Ectodermal cell (in vitro differentiated cells): ENCODE measurements at regions not wholly inside any gene's neighbourhood (a gene's known extent, or its start where the extent isn't known, plus 50 kb on each side); places are given as distances from the start of the nearest gene placed in this dataset.

Experiments used
- H3K27ac ChIP-seq: 2 replicates; pipeline ENCODE4 v1.7.0; 2013; ENCODE audit warnings: mild to moderate bottlenecking, low read depth, low read length; ENCODE audit not compliant: insufficient read depth, poor library complexity, severe bottlenecking
- H3K27me3 ChIP-seq: 2 replicates; pipeline ENCODE4 v1.7.0; 2013; ENCODE audit warnings: mild to moderate bottlenecking, low read length; ENCODE audit not compliant: insufficient read depth, control insufficient read depth, poor library complexity, severe bottlenecking
- H3K36me3 ChIP-seq: one replicate; pipeline ENCODE4 v1.7.0; 2013; ENCODE audit warnings: low read length; ENCODE audit not compliant: control insufficient read depth, insufficient read depth
- H3K4me1 ChIP-seq: one replicate; pipeline ENCODE4 v1.7.0; 2013; ENCODE audit warnings: low read length; ENCODE audit not compliant: control insufficient read depth, insufficient read depth
- H3K4me3 ChIP-seq: 2 replicates; pipeline ENCODE4 v1.7.0; 2013; ENCODE audit warnings: low read depth, low read length, control low read depth; ENCODE audit not compliant: insufficient read depth
- H3K9me3 ChIP-seq: 2 replicates; pipeline ENCODE4 v1.7.0; 2013; ENCODE audit warnings: mild to moderate bottlenecking, low read length, moderate library complexity; ENCODE audit not compliant: control insufficient read depth
- WGBS, 2 experiments: methylation state at CpG; one replicate each; pipeline ENCODE4 v1.1.7; 2013; ENCODE audit warnings: missing lambda C conversion rate in 2 of 2; 5-methylcytosine and 5-hydroxymethylcytosine counted together

GRCh38 chr5:3004361-3005080, 253.0 kb upstream of the IRX2 start:
- no peaks in the 10 kb centered on the region for H3K9me3 ChIP-seq
- H3K4me1 ChIP-seq, result no peaks in the 10 kb centered on the region
- WGBS, 2 experiments, result 93 to 94% methylated on average over 9 of the region's 9 CpGs
- H3K4me3 ChIP-seq, result no peak overlapping the region
- no peaks in the 10 kb centered on the region for H3K36me3 ChIP-seq
- H3K27me3 ChIP-seq, result no peaks in the 10 kb centered on the region
- H3K27ac ChIP-seq, result no peak overlapping the region

DNA sequence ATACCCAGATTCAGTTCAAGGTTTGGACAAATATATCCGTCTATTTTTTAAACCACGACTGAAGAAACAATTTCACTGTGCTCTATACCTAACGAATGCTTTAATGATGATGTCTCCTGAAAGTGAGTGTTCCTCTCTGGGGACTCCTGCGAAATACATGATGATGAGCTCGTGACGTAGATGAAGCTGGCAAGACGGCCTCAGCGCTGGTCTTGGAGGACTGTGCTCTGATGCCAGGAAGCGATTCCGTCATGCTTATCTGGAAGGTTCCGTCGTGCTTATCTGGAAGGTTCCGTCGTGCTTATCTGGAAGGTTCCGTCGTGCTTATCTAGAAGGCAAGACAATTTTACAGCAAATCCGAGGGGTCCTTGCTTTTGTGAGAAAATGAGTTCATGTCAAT, 250.8 kb upstream of the IRX2 start:
- Histone ChIP-seq H3K27me3 (no peaks in the 10 kb centered on the region), H3K9me3 (no peaks in the 10 kb centered on the region), H3K36me3 (no peaks in the 10 kb centered on the region), H3K4me3 (no peak overlapping the region), H3K4me1 (peaks cover 7% of the 10 kb centered on the region), H3K27ac (no peak overlapping the region)
- 93 to 96% methylated on average over 17 of the region's 17 CpGs for WGBS, 2 experiments

DNA sequence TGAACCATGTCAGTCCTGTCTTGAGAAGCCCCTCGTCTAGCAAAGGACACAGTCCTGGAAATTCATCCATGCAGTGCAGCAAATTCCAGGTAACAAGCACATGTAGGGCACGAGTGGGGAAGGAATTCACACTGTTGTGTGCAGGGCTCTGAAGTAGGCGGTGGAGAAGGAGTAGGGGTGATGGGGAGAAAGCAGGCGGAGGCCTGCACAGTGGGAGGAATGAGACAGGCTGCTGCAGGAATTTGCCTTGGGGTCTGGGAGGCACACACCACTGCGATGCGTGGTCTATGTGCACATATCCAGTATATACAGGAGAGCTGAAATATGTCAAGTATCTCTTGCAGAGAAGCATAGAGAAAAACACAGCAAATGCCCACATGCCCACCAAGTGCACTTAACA, 249.2 kb upstream of the IRX2 start:
- 93% methylated on average over 6 of the region's 6 CpGs for WGBS, 2 experiments
- Histone ChIP-seq H3K27me3 (no peaks in the 10 kb centered on the region), H3K36me3 (no peaks in the 10 kb centered on the region), H3K27ac (no peak overlapping the region), H3K9me3 (no peaks in the 10 kb centered on the region), H3K4me1 (peaks cover 7% of the 10 kb centered on the region), H3K4me3 (no peak overlapping the region)

GRCh38 chr5:2999926-3000325, 248.4 kb upstream of the IRX2 start:
- H3K9me3 ChIP-seq, result no peaks in the 10 kb centered on the region
- H3K27me3 ChIP-seq, result no peaks in the 10 kb centered on the region
- H3K36me3 ChIP-seq, result no peaks in the 10 kb centered on the region
- WGBS, 2 experiments, result 89 to 92% methylated on average over 10 to 11 of the region's 11 CpGs
- peaks cover 7% of the 10 kb centered on the region for H3K4me1 ChIP-seq
- H3K27ac ChIP-seq, result no peak overlapping the region
- H3K4me3 ChIP-seq, result no peak overlapping the region

DNA sequence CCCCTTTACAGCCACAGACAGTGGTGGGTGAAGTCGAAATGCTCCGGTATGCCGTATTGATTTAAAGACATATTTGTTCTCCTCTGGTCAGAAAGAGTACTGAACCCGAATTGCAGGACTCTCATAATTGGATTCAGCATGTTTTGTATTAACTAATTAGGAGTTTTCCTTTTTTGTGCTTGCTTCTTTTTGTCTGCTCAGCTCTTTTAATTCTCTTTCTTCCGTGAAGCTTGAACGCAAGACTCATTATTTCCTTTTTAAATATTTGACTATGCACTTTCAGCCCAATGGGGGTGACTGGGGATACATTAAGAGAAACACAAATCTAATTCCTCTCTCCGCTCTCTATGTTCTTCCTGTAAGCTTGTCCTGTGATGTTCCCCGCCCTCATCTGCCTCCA, 246.6 kb upstream of the IRX2 start:
- Histone ChIP-seq H3K4me1 (peaks cover 7% of the 10 kb centered on the region), H3K4me3 (no peak overlapping the region), H3K27ac (no peak overlapping the region), H3K9me3 (no peaks in the 10 kb centered on the region), H3K36me3 (no peaks in the 10 kb centered on the region), H3K27me3 (no peaks in the 10 kb centered on the region)
- 94 to 95% methylated on average over 8 of the region's 8 CpGs for WGBS, 2 experiments

GRCh38 chr5:2997179-2997578, 245.7 kb upstream of the IRX2 start:
- WGBS, 2 experiments, result 63 to 68% methylated on average over 4 of the region's 4 CpGs
- Histone ChIP-seq H3K9me3 (no peaks in the 10 kb centered on the region), H3K27me3 (no peaks in the 10 kb centered on the region)

GRCh38 chr5:2996687-2997086, 245.2 kb upstream of the IRX2 start:
- Histone ChIP-seq H3K27me3 (no peaks in the 10 kb centered on the region), H3K27ac (no peak overlapping the region), H3K9me3 (no peaks in the 10 kb centered on the region), H3K4me3 (no peak overlapping the region), H3K36me3 (no peaks in the 10 kb centered on the region), H3K4me1 (peaks cover 7% of the 10 kb centered on the region)
- WGBS, 2 experiments, result 95 to 96% methylated on average over 9 of the region's 9 CpGs

More at GRCh38 chr5:2997179-2997578, 245.7 kb upstream of the IRX2 start:
- Histone ChIP-seq H3K27ac (no peak overlapping the region), H3K36me3 (no peaks in the 10 kb centered on the region), H3K4me1 (peaks cover 7% of the 10 kb centered on the region), H3K4me3 (no peak overlapping the region)

DNA sequence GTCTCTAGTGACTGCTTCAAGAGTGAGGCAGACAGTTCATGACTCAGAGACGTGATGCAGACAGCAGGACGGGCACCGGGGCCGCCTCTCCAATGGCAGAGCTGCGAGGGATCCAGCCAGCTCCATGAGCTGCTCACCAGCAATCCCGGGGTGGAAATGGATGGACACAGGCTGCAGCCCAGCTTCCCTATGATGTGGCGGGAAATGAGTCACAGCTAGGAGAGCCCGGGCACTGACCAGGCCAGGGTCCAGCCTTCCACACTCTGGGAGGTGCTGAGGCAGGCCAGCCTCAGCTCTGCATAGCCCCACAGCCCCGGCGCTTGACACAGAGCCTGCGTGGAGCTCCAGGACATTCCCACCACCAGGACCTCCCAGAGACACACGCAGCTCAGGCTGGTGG, 244.8 kb upstream of the IRX2 start:
- no peaks in the 10 kb centered on the region for H3K9me3 ChIP-seq
- H3K4me1 ChIP-seq, result peaks cover 7% of the 10 kb centered on the region
- H3K36me3 ChIP-seq, result no peaks in the 10 kb centered on the region
- WGBS, 2 experiments, result 95% methylated on average over 12 of the region's 12 CpGs
- no peak overlapping the region for H3K27ac ChIP-seq
- H3K27me3 ChIP-seq, result no peaks in the 10 kb centered on the region
- H3K4me3 ChIP-seq, result no peak overlapping the region

- Histone ChIP-seq H3K36me3 (no peaks in the 10 kb centered on the region), H3K4me3 (no peak overlapping the region), H3K4me1 (peaks cover 7% of the 10 kb centered on the region), H3K27ac (no peak overlapping the region), H3K9me3 (no peaks in the 10 kb centered on the region), H3K27me3 (no peaks in the 10 kb centered on the region)
- WGBS, 2 experiments, result 91 to 93% methylated on average over 9 of the region's 9 CpGs
These were observed 244.2 kb upstream of the IRX2 start for GRCh38 chr5:2995667-2996066.

- no peaks in the 10 kb centered on the region for H3K36me3 ChIP-seq
- no peak overlapping the region for H3K27ac ChIP-seq
- H3K9me3 ChIP-seq, result no peaks in the 10 kb centered on the region
- H3K4me1 ChIP-seq, result peaks cover 7% of the 10 kb centered on the region
- 92 to 96% methylated on average over 5 of the region's 5 CpGs for WGBS, 2 experiments
- no peak overlapping the region for H3K4me3 ChIP-seq
- no peaks in the 10 kb centered on the region for H3K27me3 ChIP-seq
These were observed 243.6 kb upstream of the IRX2 start for GRCh38 chr5:2995035-2995434.

DNA sequence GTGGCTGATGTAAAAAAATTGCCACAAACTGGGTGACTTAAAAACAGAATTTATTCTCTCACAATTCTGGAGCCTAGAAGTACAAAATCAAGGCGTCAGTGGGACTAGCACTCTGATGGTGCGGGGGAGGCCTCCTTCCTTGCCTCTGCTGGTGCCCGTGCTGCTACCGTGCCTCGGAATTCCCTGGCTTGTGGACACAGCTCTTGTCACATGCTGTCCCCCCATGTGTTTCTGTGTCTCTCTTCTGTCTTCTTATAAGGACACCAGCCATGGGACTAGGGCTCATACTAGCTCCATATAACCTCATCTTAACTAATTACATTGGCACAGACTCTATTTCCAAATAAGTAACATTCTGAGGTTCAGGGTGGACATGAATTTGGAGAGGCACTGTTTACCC, 242.3 kb upstream of the IRX2 start:
- H3K4me3 ChIP-seq, result no peak overlapping the region
- WGBS, 2 experiments, result 85 to 88% methylated on average over 5 of the region's 5 CpGs
- no peaks in the 10 kb centered on the region for H3K9me3 ChIP-seq
- peaks cover 7% of the 10 kb centered on the region for H3K4me1 ChIP-seq
- no peak overlapping the region for H3K27ac ChIP-seq
- H3K36me3 ChIP-seq, result no peaks in the 10 kb centered on the region
- no peaks in the 10 kb centered on the region for H3K27me3 ChIP-seq
